LNCaP clone FGC (cell line): ENCODE measurements at regions not wholly inside any gene's neighbourhood (a gene's known extent, or its start where the extent isn't known, plus 50 kb on each side); places are given as distances from the start of the nearest gene placed in this dataset.

Experiments used
- DNase-seq: peaks from one replicate; pipeline ENCODE4 v3.0.0-alpha.2; 2011; ENCODE audit warnings: low read depth
- H3K4me3 ChIP-seq: 2 replicates; pipeline ENCODE4 v1.5.1; 2011; ENCODE audit warnings: mild to moderate bottlenecking, low read depth, low read length, control low read depth
- CTCF ChIP-seq: IDR thresholded peaks from 2 replicates; pipeline ENCODE4 v1.5.1; 2012; ENCODE audit warnings: mild to moderate bottlenecking; ENCODE audit not compliant: control insufficient read depth, insufficient read depth; ENCODE audit errors: extremely low read depth

GRCh38 chr3:147049821-147050220 lies 356.5 kb downstream of the ZIC4 start:
- no peak overlapping the region for H3K4me3 ChIP-seq
- DNase-seq: no peak
- TF ChIP-seq CTCF: no peak

GRCh38 chr3:147049305-147049704 lies 357.0 kb downstream of the ZIC4 start:
- no peak for DNase-seq
- TF ChIP-seq CTCF: no peak
- H3K4me3 ChIP-seq: no peak overlapping the region

GRCh38 chr3:147046916-147047315 lies 359.4 kb downstream of the ZIC4 start:
- no peak for TF ChIP-seq CTCF
- H3K4me3 ChIP-seq: no peak overlapping the region

GRCh38 chr3:147038481-147038880 lies 367.9 kb downstream of the ZIC4 start:
- H3K4me3 ChIP-seq: no peak overlapping the region
- TF ChIP-seq CTCF: no peak
- DNase-seq: no peak

More at GRCh38 chr3:147046916-147047315, 359.4 kb downstream of the ZIC4 start:
- DNase-seq: no peak

- TF ChIP-seq CTCF: no peak
- DNase-seq: no peak
- no peak overlapping the region for H3K4me3 ChIP-seq
Observed at GRCh38 chr3:147034359-147034758, 372.0 kb downstream of the ZIC4 start.

- no peak for DNase-seq
- H3K4me3 ChIP-seq: no peak overlapping the region
- TF ChIP-seq CTCF: no peak
Observed at GRCh38 chr3:147030274-147030673, 376.1 kb downstream of the ZIC4 start.

- DNase-seq: no peak
- H3K4me3 ChIP-seq: no peak overlapping the region
- TF ChIP-seq CTCF: no peak
Observed at GRCh38 chr3:147015334-147015733, 391.0 kb downstream of the ZIC4 start.
